ENCODE measurements at regions not wholly inside any gene's neighbourhood (a gene's known extent, or its start where the extent isn't known, plus 50 kb on each side); places are given as distances from the start of the nearest gene placed in this dataset.

- no peak for DNase-seq
These were observed 417.5 kb upstream of the OPRM1 start for GRCh38 chr6:153621491-153621890.

GRCh38 chr6:153621070-153621469, 418.0 kb upstream of the OPRM1 start:
- DNase-seq, result no peak

- DNase-seq, result no peak
These were observed 420.4 kb upstream of the OPRM1 start for GRCh38 chr6:153618371-153619322.

- DNase-seq, result no peak
These were observed 422.5 kb upstream of the OPRM1 start for GRCh38 chr6:153616506-153616905.

- DNase-seq, result no peak
These were observed 425.2 kb upstream of the OPRM1 start for GRCh38 chr6:153613719-153614455.

GRCh38 chr6:153602401-153602800, 436.6 kb upstream of the OPRM1 start:
- no peak for DNase-seq

GRCh38 chr6:153599901-153600300, 439.1 kb upstream of the OPRM1 start:
- DNase-seq, result no peak

- no peak for DNase-seq
These were observed 443.1 kb upstream of the OPRM1 start for GRCh38 chr6:153595903-153596302.

- DNase-seq, result no peak
These were observed 444.2 kb upstream of the OPRM1 start for GRCh38 chr6:153594871-153595270.

- DNase-seq, result no peak
These were observed 447.9 kb upstream of the OPRM1 start for GRCh38 chr6:153591159-153591558.

GRCh38 chr6:153590411-153590810, 448.6 kb upstream of the OPRM1 start:
- no peak for DNase-seq

GRCh38 chr6:153588330-153588729, 450.7 kb upstream of the OPRM1 start:
- DNase-seq, result no peak

GRCh38 chr6:153583685-153584084, 452.6 kb upstream of the RGS17 start:
- no peak for DNase-seq

GRCh38 chr6:153580776-153581175, 449.7 kb upstream of the RGS17 start:
- no peak for DNase-seq

GRCh38 chr6:153575528-153575927, 444.4 kb upstream of the RGS17 start:
- DNase-seq, result no peak

- no peak for DNase-seq
These were observed 443.1 kb upstream of the RGS17 start for GRCh38 chr6:153574231-153574630.

GRCh38 chr6:153572371-153572770, 441.3 kb upstream of the RGS17 start:
- no peak for DNase-seq

GRCh38 chr6:153568628-153569027, 437.5 kb upstream of the RGS17 start:
- DNase-seq, result no peak

GRCh38 chr6:153564803-153565202, 433.7 kb upstream of the RGS17 start:
- no peak for DNase-seq

GRCh38 chr6:153563001-153563400, 431.9 kb upstream of the RGS17 start:
- DNase-seq, result no peak

- no peak for DNase-seq
These were observed 422.5 kb upstream of the RGS17 start for GRCh38 chr6:153553627-153554026.

GRCh38 chr6:153539602-153540001, 408.5 kb upstream of the RGS17 start:
- DNase-seq, result no peak

GRCh38 chr6:153538491-153538890, 407.4 kb upstream of the RGS17 start:
- DNase-seq, result no peak

GRCh38 chr6:153537422-153537821, 406.3 kb upstream of the RGS17 start:
- no peak for DNase-seq

All from bone marrow (tissue), 2 donors.